HG03571 (cell line): ENCODE measurements at regions not wholly inside any gene's neighbourhood (a gene's known extent, or its start where the extent isn't known, plus 50 kb on each side); places are given as distances from the start of the nearest gene placed in this dataset.
"Not testable (repeated sequence)": the region's sequence is repeated elsewhere in the genome, so short reads cannot be mapped to it uniquely, and the experiment has no call there.

Experiments
- ATAC-seq: cut with Tn5 transposase; IDR thresholded peaks from one replicate; pipeline ENCODE4 v1.9.1; 2021; ENCODE audit not compliant: unreplicated experiment

DNA sequence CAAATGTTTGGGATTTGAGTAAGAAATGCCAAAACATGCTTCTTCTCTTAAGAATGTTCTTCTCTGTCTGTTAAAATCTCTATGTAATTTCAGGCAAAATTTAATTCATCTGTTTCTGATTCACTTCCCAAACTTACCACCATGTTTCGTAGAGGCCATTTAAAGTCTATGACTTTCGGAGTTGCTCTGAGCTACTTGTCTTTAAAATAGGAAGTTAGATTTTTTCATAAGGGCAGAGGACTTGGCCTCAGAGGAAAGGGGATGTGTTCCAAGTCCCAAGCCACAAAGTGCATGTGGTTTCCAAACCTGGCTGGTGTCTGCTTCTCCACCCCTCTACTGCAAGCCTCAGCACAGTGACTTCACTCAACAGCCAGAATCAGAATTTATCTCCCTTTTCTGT is 111.3 kb upstream of the ADRA1B start:
- no peak for ATAC-seq

GRCh38 chr5:159807135-159807534 is 109.1 kb upstream of the ADRA1B start:
- ATAC-seq: not testable (repeated sequence)

DNA sequence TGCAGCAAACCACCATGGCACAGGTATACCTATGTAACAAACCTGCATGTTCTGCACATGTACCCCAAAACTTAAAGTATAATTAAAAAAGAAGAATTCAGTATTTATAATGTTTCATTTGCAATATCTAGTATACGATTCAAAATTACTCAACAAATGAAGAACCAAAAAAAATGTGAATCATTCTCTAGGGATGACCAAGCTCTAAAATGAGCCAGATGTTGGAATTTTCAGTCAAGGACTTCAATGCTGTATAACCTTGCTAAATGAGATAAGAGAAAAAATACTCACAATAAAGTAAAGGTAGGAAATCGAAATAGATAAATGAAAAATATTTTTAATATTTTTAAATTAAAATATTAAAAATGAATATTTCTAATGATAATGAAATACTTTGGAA is 108.7 kb upstream of the ADRA1B start:
- no peak for ATAC-seq

DNA sequence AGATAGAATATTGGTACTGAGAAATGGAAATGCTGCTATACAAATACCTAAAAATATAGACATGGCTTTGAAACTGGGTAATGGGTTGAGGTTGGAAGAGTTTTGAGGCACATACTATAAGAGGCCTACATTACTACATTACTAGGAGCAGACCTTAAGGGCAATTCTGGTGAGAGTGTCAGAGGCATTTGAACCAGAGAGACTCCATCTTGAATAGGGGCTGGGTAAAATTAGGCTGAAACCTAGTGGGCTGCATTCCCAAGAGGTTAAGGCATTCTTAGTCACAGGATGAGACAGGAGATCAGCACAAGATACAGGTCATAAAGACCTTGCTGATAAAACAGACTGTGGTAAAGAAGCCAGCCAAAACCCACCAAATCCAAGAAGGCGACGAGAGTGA is 104.6 kb upstream of the ADRA1B start:
- ATAC-seq: no peak

- ATAC-seq: not testable (repeated sequence)
These were observed 103.5 kb upstream of the ADRA1B start for GRCh38 chr5:159812759-159813158.

DNA sequence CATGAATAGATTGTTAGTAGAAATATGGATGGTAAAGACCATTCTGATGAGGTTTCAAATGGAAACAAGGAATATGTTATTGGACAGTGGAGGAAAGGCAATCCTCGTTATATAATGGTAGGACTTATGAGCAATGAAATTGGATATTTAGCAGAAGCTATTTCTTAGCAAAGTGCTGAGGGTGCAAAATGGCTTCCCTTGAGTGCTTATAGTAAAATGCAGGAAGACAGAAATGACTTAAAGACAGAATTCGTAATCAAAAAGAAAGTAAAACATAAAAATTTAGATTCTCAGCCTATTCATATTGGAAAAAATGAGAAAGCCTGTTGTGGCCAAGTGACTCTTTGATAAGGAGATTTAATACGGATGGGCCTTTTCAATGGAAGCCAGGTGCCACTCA is 102.1 kb upstream of the ADRA1B start:
- ATAC-seq: no peak

DNA sequence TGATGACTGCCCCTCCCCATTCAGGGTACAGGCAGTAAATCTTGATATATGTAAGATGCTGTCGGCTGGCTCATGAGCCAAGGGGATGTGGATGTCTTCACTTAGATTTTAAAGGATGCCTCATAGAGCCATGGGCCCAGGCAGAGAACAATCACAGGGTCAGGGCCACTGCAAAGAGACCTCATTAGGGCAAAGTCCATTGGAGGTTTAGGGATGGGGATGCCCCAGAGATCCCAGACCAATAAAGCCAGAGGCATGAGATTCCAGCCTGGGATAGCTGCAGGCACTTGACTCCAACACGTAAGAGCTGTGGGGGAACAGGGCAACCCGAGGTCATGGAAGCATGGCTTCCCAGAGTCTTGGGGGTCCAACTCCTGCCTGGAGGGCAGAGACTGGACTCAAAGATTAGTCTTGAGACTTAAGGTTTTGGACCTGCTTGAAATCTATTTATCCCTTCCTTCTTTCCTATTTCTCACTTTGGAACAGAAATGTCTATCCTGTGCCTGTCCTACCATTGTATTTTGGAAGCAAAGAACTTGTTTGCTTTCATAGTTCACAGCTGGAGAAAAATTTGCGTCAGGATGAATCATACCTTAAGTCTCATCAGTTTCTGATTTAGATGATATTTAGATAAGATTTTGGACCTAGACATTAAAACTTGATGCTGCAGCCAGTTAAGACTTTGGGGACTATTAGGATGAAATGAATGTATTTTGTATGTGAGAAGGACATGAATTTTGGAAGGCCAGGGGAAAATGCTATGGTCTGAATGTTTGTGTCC is 101.3 kb upstream of the ADRA1B start:
- no peak for ATAC-seq

- ATAC-seq: no peak
These were observed 98.8 kb upstream of the ADRA1B start for GRCh38 chr5:159817262-159818029.

DNA sequence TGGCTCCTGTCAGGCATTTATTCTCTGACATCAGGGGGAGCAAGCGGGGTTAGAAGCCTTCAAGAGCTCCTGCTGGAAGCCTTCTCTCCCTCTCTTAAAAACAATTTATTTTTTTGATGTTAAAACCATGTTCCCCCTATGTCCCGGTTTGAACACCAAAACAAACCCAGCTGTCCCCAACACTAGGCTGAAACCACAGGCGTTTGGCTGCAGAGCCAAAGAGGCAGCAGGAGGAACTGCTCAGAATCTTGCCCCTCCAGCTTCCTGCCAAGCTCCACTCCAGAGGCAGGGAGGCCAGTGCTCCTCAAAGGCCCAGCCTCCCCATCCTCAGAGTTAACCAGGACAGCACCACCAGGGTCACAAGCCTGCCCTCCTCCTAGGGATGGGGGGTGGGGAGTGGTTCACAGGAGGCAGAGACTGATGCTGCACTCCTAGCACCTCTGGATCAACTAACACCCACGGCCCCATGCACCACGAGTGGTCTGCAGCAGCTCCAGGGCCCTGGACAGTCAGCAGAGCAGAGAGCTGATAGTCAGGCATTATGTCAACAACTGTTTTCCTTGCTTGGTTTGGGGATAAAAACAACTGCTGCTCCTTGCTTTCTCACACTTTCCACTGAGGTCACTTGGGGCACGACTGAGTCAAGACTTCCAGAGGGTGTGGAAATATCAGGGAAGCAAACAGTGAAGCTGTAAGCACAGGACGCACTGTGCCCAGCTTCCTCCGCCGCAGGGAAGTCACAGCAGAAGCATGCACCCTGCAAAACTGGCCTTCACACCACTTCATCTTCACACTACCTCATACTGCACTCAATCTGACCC is 96.5 kb upstream of the ADRA1B start:
- no peak for ATAC-seq

DNA sequence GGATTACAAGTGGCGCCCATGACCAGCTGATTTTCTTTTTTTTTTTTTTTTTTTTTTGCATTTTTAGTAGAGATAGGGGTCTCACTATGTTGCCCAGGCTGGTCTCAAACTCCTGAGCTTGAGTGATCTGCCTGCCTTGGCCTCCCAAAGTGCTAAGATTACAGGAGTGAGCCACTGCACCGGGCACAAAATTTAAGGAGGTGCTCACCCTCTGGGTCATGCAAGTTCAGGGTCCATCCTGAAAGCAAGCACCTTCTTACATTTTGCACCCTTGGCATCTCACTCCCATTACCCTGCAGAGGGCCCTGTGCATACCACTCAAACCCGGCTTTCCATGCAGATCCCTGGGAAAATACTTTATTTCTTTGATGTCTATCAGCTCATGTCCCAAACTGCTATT is 95.6 kb upstream of the ADRA1B start:
- ATAC-seq: no peak

DNA sequence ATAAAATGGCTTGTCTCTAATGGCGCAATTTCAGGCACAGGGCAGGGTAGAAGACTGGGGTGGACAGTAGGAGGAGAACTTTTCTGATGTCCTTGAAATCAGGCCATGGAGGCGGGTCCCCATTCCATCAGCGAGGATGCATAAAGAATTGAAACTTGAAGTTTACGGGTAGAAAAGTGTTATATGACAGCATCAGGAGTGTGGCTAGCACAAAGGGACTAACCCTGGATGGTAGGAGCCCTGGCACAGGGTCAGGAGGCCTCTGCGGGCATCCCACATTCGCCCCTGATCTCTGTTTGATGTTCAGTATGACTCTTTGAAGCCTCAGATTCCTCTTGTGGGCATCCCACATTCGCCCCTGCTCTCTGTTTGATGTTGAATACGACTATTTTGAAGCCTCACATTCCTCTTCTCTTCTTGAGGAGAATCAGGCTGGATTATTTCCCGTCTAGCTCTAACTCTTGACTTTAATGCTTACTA is 94.8 kb upstream of the ADRA1B start:
- no peak for ATAC-seq

DNA sequence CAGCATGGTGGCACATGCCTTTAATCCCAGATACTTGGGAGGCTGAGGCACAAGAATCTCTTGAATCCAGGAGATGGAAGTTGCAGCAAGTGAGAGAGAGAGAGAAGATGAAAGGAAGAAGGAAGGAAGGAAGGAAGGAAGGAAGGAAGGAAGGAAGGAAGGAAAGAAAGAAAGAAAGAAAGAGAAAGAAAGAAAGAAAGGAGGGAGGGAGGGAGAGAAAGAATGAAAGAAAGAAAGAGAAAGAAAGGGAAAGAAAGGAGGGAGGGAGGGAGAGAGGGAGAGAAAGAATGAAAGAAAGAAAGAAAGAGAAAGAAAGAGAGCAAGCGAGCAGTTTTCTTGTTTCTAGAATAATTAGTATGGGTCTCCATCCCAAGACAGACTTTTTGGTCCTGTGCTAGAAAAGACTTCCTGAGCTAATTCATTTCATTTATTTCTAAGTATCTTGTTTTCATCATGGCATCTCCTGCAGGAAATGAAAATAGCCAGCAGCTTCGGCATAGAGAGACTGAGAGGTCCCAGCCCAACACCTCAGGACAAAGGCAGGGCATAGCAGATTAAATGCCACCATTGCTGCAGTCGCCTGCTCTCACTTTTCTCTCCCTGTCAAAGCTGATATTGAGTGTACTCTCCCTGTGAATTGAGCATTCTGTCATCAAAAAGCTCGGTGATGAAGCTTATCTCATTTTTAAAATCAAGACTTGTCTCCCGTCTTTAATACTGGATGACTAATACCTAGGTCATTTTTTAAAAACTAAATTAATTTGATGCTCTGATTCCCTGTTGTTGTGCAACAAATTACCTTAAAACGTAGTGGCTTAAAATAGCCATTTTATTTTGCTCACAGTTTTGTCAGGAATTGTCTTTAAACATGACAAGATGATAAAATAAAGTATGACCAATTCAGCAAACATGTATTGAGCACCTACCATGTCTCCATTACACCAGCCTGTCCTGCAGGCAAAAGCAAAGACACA is 91.8 kb upstream of the ADRA1B start:
- ATAC-seq: no peak

DNA sequence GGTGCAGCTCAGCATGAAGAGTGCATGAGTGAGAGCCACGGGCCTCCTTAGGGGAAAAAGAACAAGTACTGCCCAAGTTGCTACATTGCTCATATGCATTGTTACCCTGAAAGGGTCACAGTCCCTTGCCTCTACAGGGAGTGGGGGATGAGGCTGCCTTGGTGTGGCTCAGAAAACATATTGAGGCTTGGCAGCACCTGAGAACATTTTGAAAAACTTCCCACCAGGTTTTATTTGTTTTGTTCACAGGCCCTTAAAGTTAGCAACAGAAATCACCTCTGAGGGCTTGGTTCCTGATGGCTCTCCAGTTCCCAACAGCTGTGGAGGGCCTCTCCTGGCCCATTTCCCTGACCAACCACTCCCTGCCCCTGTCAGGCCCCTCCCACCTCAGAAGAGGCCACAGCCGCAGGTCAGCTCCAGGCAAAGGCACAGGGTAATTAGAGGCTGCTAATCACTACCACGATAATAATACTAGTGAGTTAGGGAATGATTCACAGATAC is 90.7 kb upstream of the ADRA1B start:
- ATAC-seq: no peak

- peak; percentile 97 for ATAC-seq
These were observed 89.7 kb upstream of the ADRA1B start for GRCh38 chr5:159826351-159827214.

- ATAC-seq: no peak
These were observed 88.4 kb upstream of the ADRA1B start for GRCh38 chr5:159827861-159828260.

DNA sequence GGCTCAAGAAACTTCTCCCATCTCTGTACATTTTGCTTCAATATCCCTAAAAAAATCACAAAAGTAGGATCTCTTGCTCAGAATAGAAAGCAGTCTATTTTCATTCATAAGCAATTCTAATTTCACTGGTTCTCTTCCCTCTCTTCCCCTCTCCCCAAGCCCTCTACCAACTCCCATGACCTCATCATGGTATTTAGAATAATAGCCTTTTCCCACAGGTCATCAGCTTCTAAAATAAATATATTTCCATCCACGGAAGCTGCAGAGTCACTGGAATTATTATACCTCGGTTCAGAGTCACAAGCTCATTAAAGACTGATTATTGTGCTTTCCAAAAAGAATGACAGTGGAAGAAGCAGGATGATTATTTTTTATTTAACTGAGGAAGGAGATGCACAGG is 84.2 kb upstream of the ADRA1B start:
- no peak for ATAC-seq

GRCh38 chr5:159833088-159833487 is 83.2 kb upstream of the ADRA1B start:
- no peak for ATAC-seq

GRCh38 chr5:159833846-159834245 is 82.4 kb upstream of the ADRA1B start:
- no peak for ATAC-seq

DNA sequence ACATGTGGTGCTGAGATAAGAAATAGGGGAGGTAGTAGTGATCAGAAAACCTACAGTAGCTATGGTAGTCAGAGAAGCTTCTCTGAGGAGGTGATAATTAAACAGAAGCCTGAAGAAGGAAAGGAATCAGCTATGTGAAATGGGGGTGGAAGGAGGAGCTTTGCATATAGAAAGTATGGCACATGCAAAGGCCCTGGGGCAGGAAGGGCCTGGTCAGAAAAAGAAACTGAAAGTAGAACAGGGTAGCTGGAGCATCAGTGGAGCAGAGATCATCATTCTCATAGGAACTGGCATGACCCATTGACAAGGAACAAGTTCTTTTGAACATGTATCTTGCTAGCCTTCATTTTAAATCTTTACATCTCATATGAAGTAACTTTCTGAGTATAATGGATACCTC is 80.7 kb upstream of the ADRA1B start:
- no peak for ATAC-seq
